Esophagus muscularis mucosa (tissue), 4 donors: ENCODE measurements at regions not wholly inside any gene's neighbourhood (a gene's known extent, or its start where the extent isn't known, plus 50 kb on each side); places are given as distances from the start of the nearest gene placed in this dataset.

Source experiments
- DNase-seq: peaks from one replicate; pipeline ENCODE4 v3.0.0-alpha.2; 2017; ENCODE audit errors: extremely low spot score
- H3K27ac ChIP-seq, 4 donors: fragments of 200-600 bp; sonication (generic); replicated peaks in 1 of 4; 1 replicate in 3 of 4; 2 replicates in 1 of 4; pipeline ENCODE4 v1.5.1; 2016 to 2019; ENCODE audit warnings: mild to moderate bottlenecking in 1 of 4
- H3K27me3 ChIP-seq, 4 donors: fragments of 200-600 bp; sonication (generic); one replicate each; pipeline versions ENCODE4 v1.5.1 to v1.6.0; 2016 to 2019
- H3K36me3 ChIP-seq, 4 donors: fragments of 200-600 bp; sonication (generic); one replicate each; pipeline ENCODE4 v1.5.1; 2016 to 2019
- H3K4me1 ChIP-seq, 4 donors: fragments of 200-600 bp; sonication (generic); one replicate each; pipeline ENCODE4 v1.5.1; 2016 to 2019
- H3K4me3 ChIP-seq, 4 donors: fragments of 200-600 bp; sonication (generic); 1 replicate in 2 of 4; 2 replicates in 2 of 4; pipeline ENCODE4 v1.5.1; 2016 to 2019; ENCODE audit warnings: mild to moderate bottlenecking in 4 of 4, moderate library complexity in 1 of 4
- H3K9me3 ChIP-seq, 4 donors: fragments of 200-600 bp; sonication (generic); 1 replicate in 3 of 4; 2 replicates in 1 of 4; pipeline ENCODE4 v1.5.1; 2016 to 2019
- CTCF ChIP-seq, 3 experiments: fragments of 200-600 bp in 2 of 3; fragments of 450-650 bp in 1 of 3; sonication (generic) in 2 of 3; IDR thresholded peaks; one replicate each; pipeline ENCODE4 v1.5.1; 2017 to 2019; ENCODE audit warnings: antibody characterized with exemption in 3 of 3, mild to moderate bottlenecking in 2 of 3, moderate library complexity in 1 of 3
- EP300 ChIP-seq: sonication (generic); formaldehyde crosslinking; IDR thresholded peaks from one replicate; pipeline ENCODE4 v1.6.1; 2017; ENCODE audit warnings: antibody characterized with exemption
- POLR2A ChIP-seq: fragments of 450-650 bp; IDR thresholded peaks from one replicate; pipeline ENCODE4 v1.6.1; 2017; ENCODE audit warnings: antibody characterized with exemption, moderate library complexity, mild to moderate bottlenecking, low read depth
- POLR2AphosphoS5 ChIP-seq, 2 donors: sonication (generic); formaldehyde crosslinking; IDR thresholded peaks; one replicate each; pipeline ENCODE4 v1.6.1; 2017; ENCODE audit warnings: antibody characterized with exemption in 2 of 2
- WGBS: methylation state at CpG from one replicate; pipeline ENCODE4 v1.1.5; 2018; 5-methylcytosine and 5-hydroxymethylcytosine counted together
- intact Hi-C: fragments of 100-400 bp; cut with DNase I; formaldehyde crosslinking; loops from one replicate; pipeline ENCODE4 v1.15.1; 2023

GRCh38 chr5:174545926-174546325 lies 178.5 kb upstream of the MSX2 start:
- intact Hi-C loops = no loop called here
- 85% methylated on average over 3 of the region's 3 CpGs for WGBS
- Histone ChIP-seq H3K4me1 (no peaks in the 10 kb centered on the region), H3K27ac (no peak overlapping the region), H3K9me3 (no peaks in the 10 kb centered on the region), H3K27me3 (no peaks in the 10 kb centered on the region), H3K4me3 (no peak overlapping the region), H3K36me3 (no peaks in the 10 kb centered on the region)
- TF ChIP-seq POLR2AphosphoS5 (IDR thresholded peaks at IDR 0.05) (no peak), POLR2A (no peak), EP300 (no peak), CTCF (IDR thresholded peaks at IDR 0.05) (no peak)
- no peak for DNase-seq

DNA sequence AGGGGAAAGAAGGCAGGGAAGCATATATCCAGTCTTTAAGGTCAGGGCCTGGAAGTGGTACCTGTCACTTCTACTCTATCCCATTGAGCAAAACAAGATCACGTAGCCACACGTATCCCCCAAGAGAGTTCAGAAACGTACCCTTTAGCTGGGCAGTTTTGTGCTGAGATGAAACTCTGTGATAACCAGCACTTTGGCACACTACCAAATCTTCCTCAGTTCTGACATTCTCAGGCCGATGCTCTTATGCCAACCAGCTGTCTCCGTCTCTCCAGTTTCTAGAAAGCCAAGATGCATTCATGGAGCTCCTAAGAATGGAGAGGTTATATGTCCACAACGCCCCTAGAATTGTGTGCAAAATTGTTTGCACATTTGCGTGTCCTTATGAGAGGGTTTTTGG lies 176.6 kb upstream of the MSX2 start:
- TF ChIP-seq POLR2A (no peak), POLR2AphosphoS5 (IDR thresholded peaks at IDR 0.05) (no peak), EP300 (no peak), CTCF (IDR thresholded peaks at IDR 0.05) (no peak)
- no peak for DNase-seq
- Histone ChIP-seq H3K4me1 (no peaks in the 10 kb centered on the region), H3K36me3 (no peaks in the 10 kb centered on the region), H3K27ac (no peak overlapping the region), H3K9me3 (no peaks in the 10 kb centered on the region), H3K27me3 (peaks cover 0 to 5% (median 0%) of the 10 kb centered on the region in 4 donors), H3K4me3 (no peak overlapping the region)
- WGBS = 81% methylated on average over 7 of the region's 7 CpGs
- intact Hi-C loops = no loop called here

DNA sequence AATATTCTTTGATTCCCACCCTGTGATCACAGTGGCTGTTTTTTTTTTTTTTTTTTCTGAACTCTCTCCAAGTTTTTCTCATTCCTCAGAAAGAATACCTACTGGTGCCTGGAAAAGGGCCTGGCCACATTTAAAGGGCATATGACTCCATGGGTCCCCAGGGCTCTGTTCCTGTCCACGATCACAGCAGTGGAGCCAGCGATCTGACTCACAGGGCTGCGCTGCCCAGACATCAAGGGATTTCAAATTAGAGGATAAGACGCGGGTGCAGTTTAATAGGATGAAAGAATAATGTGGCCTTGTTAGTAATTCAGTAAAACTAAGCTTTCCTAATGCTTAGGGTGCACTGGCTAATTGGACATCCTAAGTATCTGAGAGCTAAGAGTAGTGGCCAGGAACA lies 175.1 kb upstream of the MSX2 start:
- intact Hi-C loops = no loop called here
- Histone ChIP-seq H3K4me3 (no peak overlapping the region), H3K27ac (no peak overlapping the region), H3K9me3 (no peaks in the 10 kb centered on the region), H3K4me1 (no peaks in the 10 kb centered on the region), H3K27me3 (peaks cover 0 to 5% (median 0%) of the 10 kb centered on the region in 4 donors), H3K36me3 (no peaks in the 10 kb centered on the region)
- no peak for TF ChIP-seq POLR2AphosphoS5 (IDR thresholded peaks at IDR 0.05)
- no peak for TF ChIP-seq EP300
- no peak for TF ChIP-seq POLR2A
- no peak for TF ChIP-seq CTCF (IDR thresholded peaks at IDR 0.05)
- DNase-seq = no peak
- WGBS = 69% methylated on average over 5 of the region's 5 CpGs

- TF ChIP-seq EP300 (no peak), POLR2A (no peak), POLR2AphosphoS5 (IDR thresholded peaks at IDR 0.05) (no peak), CTCF (IDR thresholded peaks at IDR 0.05) (no peak)
- no peaks in the 10 kb centered on the region for H3K36me3 ChIP-seq
- WGBS = 79% methylated on average over 6 of the region's 6 CpGs
- H3K9me3 ChIP-seq = no peaks in the 10 kb centered on the region
- H3K4me1 ChIP-seq = no peaks in the 10 kb centered on the region
- intact Hi-C loops = no loop called here
- H3K27me3 ChIP-seq = peaks cover 0 to 5% (median 0%) of the 10 kb centered on the region in 4 donors
- H3K4me3 ChIP-seq = no peak overlapping the region
- DNase-seq = no peak
- H3K27ac ChIP-seq = no peak overlapping the region
These were observed 174.4 kb upstream of the MSX2 start for GRCh38 chr5:174550026-174550425.

GRCh38 chr5:174552428-174552827 lies 172.0 kb upstream of the MSX2 start:
- no peaks in the 10 kb centered on the region for H3K9me3 ChIP-seq
- intact Hi-C loops = no loop called here
- H3K27ac ChIP-seq = no peak overlapping the region
- no peak overlapping the region for H3K4me3 ChIP-seq
- no peak for DNase-seq
- peaks cover 0 to 11% (median 0%) of the 10 kb centered on the region in 4 donors for H3K27me3 ChIP-seq
- TF ChIP-seq POLR2A (no peak), POLR2AphosphoS5 (IDR thresholded peaks at IDR 0.05) (no peak), CTCF (IDR thresholded peaks at IDR 0.05) (no peak), EP300 (no peak)
- no peaks in the 10 kb centered on the region for H3K4me1 ChIP-seq
- no peaks in the 10 kb centered on the region for H3K36me3 ChIP-seq
- 80% methylated on average over 8 of the region's 8 CpGs for WGBS
